DOHH2 (cell line): ENCODE measurements at regions not wholly inside any gene's neighbourhood (a gene's known extent, or its start where the extent isn't known, plus 50 kb on each side); places are given as distances from the start of the nearest gene placed in this dataset.

ENCODE experiments used
- CTCF ChIP-seq: fragments of 200-600 bp; sonication (generic); IDR thresholded peaks from one replicate; pipeline ENCODE4 v1.5.1; 2014; ENCODE audit warnings: antibody characterized with exemption, mild to moderate bottlenecking, low read depth, low read length; ENCODE audit not compliant: poor library complexity, severe bottlenecking
- EZH2phosphoT487 ChIP-seq: fragments of 200-600 bp; sonication (generic); IDR thresholded peaks from 2 replicates; pipeline ENCODE4 v1.6.1; 2017; ENCODE audit warnings: borderline replicate concordance, mild to moderate bottlenecking, antibody characterized with exemption, low read length, moderate library complexity, mixed read lengths

GRCh38 chr6:139877828-139878405 is 503.5 kb upstream of the CITED2 start:
- TF ChIP-seq CTCF, result no peak
- no peak for TF ChIP-seq EZH2phosphoT487
